ENCODE measurements at regions not wholly inside any gene's neighbourhood (a gene's known extent, or its start where the extent isn't known, plus 50 kb on each side); places are given as distances from the start of the nearest gene placed in this dataset.

- H3K9me3 Mint-ChIP-seq (ENCODE audit: unreplicated experiment), result no peaks in the 10 kb centered on the region
- peaks cover 6% of the 10 kb centered on the region for H3K4me1 Mint-ChIP-seq (ENCODE audit: low read depth, unreplicated experiment)
- TF ChIP-seq EZH2 (IDR thresholded peaks at IDR 0.05; ENCODE audit: insufficient read depth, low read length) (no peak), CTCF (IDR thresholded peaks at IDR 0.05; ENCODE audit: insufficient read depth, low read depth, low read length) (no peak)
- Histone ChIP-seq H3K4me3 (ENCODE audit: insufficient read depth, low read depth, low read length) (no peak overlapping the region), H3K9me3 (ENCODE audit: insufficient read depth, low read depth, low read length) (no peaks in the 10 kb centered on the region), H3K27me3 (ENCODE audit: insufficient read depth, low read length) (no peaks in the 10 kb centered on the region), H3K36me3 (ENCODE audit: insufficient read depth, low read length) (no peaks in the 10 kb centered on the region), H3K9ac (ENCODE audit: low read length) (no peak overlapping the region), H3K4me1 (ENCODE audit: insufficient read depth, low read length) (peaks cover 11% of the 10 kb centered on the region), H4K20me1 (ENCODE audit: insufficient read depth, low read length) (no peaks in the 10 kb centered on the region), H3K4me2 (ENCODE audit: low read length) (no peak overlapping the region), H3K27ac (ENCODE audit: low read depth, low read length) (no peak overlapping the region), H2AFZ (ENCODE audit: low read depth, low read length) (no peak overlapping the region), H3K79me2 (ENCODE audit: insufficient read depth, low read length) (no peaks in the 10 kb centered on the region)
- FAIRE-seq, result no peak
- H3K27ac Mint-ChIP-seq (ENCODE audit: unreplicated experiment), result no peak overlapping the region
- peak; percentile 31 for DNase-seq (ENCODE audit: low read depth)
- H3K36me3 Mint-ChIP-seq (ENCODE audit: low read depth, unreplicated experiment), result no peaks in the 10 kb centered on the region
- H3K27me3 Mint-ChIP-seq (ENCODE audit: low read depth, unreplicated experiment), result no peaks in the 10 kb centered on the region
- no peak overlapping the region for H3K4me3 Mint-ChIP-seq (ENCODE audit: unreplicated experiment)
Observed at GRCh38 chr9:118957585-118957984, 411.6 kb downstream of the BRINP1 start.

- no peaks in the 10 kb centered on the region for H3K36me3 ChIP-seq (ENCODE audit: insufficient read depth, low read length)
- DNase-seq (ENCODE audit: low read depth), result no peak
- H3K9me3 ChIP-seq (ENCODE audit: insufficient read depth, low read depth, low read length), result no peaks in the 10 kb centered on the region
- H3K27ac ChIP-seq (ENCODE audit: low read depth, low read length), result no peak overlapping the region
- FAIRE-seq, result no peak
- Mint-ChIP-seq H3K9me3 (ENCODE audit: unreplicated experiment) (no peaks in the 10 kb centered on the region), H3K4me1 (ENCODE audit: low read depth, unreplicated experiment) (peaks cover 8% of the 10 kb centered on the region), H3K27ac (ENCODE audit: unreplicated experiment) (no peak overlapping the region), H3K36me3 (ENCODE audit: low read depth, unreplicated experiment) (no peaks in the 10 kb centered on the region), H3K4me3 (ENCODE audit: unreplicated experiment) (no peak overlapping the region), H3K27me3 (ENCODE audit: low read depth, unreplicated experiment) (no peaks in the 10 kb centered on the region)
- H3K79me2 ChIP-seq (ENCODE audit: insufficient read depth, low read length), result no peaks in the 10 kb centered on the region
- H3K27me3 ChIP-seq (ENCODE audit: insufficient read depth, low read length), result no peaks in the 10 kb centered on the region
- H3K4me3 ChIP-seq (ENCODE audit: insufficient read depth, low read depth, low read length), result no peak overlapping the region
- no peak overlapping the region for H3K9ac ChIP-seq (ENCODE audit: low read length)
- TF ChIP-seq EZH2 (IDR thresholded peaks at IDR 0.05; ENCODE audit: insufficient read depth, low read length), result no peak
- no peak for TF ChIP-seq CTCF (IDR thresholded peaks at IDR 0.05; ENCODE audit: insufficient read depth, low read depth, low read length)
- peaks cover 14% of the 10 kb centered on the region for H3K4me1 ChIP-seq (ENCODE audit: insufficient read depth, low read length)
- no peak overlapping the region for H3K4me2 ChIP-seq (ENCODE audit: low read length)
- no peak overlapping the region for H2AFZ ChIP-seq (ENCODE audit: low read depth, low read length)
- no peaks in the 10 kb centered on the region for H4K20me1 ChIP-seq (ENCODE audit: insufficient read depth, low read length)
Observed at GRCh38 chr9:118959366-118959765, 409.9 kb downstream of the BRINP1 start.

- no peaks in the 10 kb centered on the region for H4K20me1 ChIP-seq (ENCODE audit: insufficient read depth, low read length)
- H3K4me3 ChIP-seq (ENCODE audit: insufficient read depth, low read depth, low read length), result no peak overlapping the region
- Mint-ChIP-seq H3K9me3 (ENCODE audit: unreplicated experiment) (no peaks in the 10 kb centered on the region), H3K36me3 (ENCODE audit: low read depth, unreplicated experiment) (no peaks in the 10 kb centered on the region), H3K27me3 (ENCODE audit: low read depth, unreplicated experiment) (no peaks in the 10 kb centered on the region), H3K4me1 (ENCODE audit: low read depth, unreplicated experiment) (peaks cover 9% of the 10 kb centered on the region), H3K4me3 (ENCODE audit: unreplicated experiment) (no peak overlapping the region), H3K27ac (ENCODE audit: unreplicated experiment) (peak overlapping the region; percentile 77)
- H3K79me2 ChIP-seq (ENCODE audit: insufficient read depth, low read length), result no peaks in the 10 kb centered on the region
- no peak for TF ChIP-seq CTCF (IDR thresholded peaks at IDR 0.05; ENCODE audit: insufficient read depth, low read depth, low read length)
- no peak for TF ChIP-seq EZH2 (IDR thresholded peaks at IDR 0.05; ENCODE audit: insufficient read depth, low read length)
- no peaks in the 10 kb centered on the region for H3K9me3 ChIP-seq (ENCODE audit: insufficient read depth, low read depth, low read length)
- H3K9ac ChIP-seq (ENCODE audit: low read length), result no peak overlapping the region
- DNase-seq (ENCODE audit: low read depth), result peak; percentile 92
- peak overlapping the region; percentile 48 for H3K27ac ChIP-seq (ENCODE audit: low read depth, low read length)
- no peaks in the 10 kb centered on the region for H3K27me3 ChIP-seq (ENCODE audit: insufficient read depth, low read length)
- peak; percentile 96 for FAIRE-seq
- H3K4me1 ChIP-seq (ENCODE audit: insufficient read depth, low read length), result peaks cover 14% of the 10 kb centered on the region
- peak overlapping the region; percentile 24 for H2AFZ ChIP-seq (ENCODE audit: low read depth, low read length)
- H3K4me2 ChIP-seq (ENCODE audit: low read length), result peak overlapping the region; percentile 70
- no peaks in the 10 kb centered on the region for H3K36me3 ChIP-seq (ENCODE audit: insufficient read depth, low read length)
Observed at GRCh38 chr9:118961857-118962256, 407.4 kb downstream of the BRINP1 start.

Measured in astrocyte (in vitro differentiated cells and primary cell).